ENCODE measurements at regions not wholly inside any gene's neighbourhood (a gene's known extent, or its start where the extent isn't known, plus 50 kb on each side); places are given as distances from the start of the nearest gene placed in this dataset.

DNA sequence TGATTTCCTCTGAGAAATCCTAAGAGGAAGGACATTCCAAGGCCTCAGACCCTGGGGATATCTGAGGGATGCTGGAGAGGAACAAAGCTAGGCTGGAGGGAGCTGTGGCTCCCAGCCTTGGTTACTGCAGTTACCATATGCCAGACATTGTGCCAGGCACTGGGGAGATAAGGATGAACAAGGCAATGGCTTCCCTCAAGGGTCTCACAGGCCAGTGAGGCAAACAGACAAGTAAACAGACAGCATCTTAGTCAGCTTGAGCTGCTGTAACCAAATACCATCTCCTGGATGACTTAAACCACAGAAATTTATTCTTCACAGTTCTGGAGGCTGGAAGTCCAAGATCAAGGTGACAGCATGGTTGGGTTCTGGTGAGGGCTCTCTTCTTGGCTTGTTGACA lies 91.8 kb downstream of the SKA1 start:
- TF ChIP-seq EZH2phosphoT487 (IDR thresholded peaks at IDR 0.05; ENCODE audit: low read depth): no peak
- TF ChIP-seq, protein P1, sequence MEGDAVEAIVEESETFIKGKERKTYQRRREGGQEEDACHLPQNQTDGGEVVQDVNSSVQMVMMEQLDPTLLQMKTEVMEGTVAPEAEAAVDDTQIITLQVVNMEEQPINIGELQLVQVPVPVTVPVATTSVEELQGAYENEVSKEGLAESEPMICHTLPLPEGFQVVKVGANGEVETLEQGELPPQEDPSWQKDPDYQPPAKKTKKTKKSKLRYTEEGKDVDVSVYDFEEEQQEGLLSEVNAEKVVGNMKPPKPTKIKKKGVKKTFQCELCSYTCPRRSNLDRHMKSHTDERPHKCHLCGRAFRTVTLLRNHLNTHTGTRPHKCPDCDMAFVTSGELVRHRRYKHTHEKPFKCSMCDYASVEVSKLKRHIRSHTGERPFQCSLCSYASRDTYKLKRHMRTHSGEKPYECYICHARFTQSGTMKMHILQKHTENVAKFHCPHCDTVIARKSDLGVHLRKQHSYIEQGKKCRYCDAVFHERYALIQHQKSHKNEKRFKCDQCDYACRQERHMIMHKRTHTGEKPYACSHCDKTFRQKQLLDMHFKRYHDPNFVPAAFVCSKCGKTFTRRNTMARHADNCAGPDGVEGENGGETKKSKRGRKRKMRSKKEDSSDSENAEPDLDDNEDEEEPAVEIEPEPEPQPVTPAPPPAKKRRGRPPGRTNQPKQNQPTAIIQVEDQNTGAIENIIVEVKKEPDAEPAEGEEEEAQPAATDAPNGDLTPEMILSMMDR (IDR thresholded peaks at IDR 0.05; ENCODE audit: low read depth, low read length): no peak
